H9 (cell line): ENCODE measurements at regions not wholly inside any gene's neighbourhood (a gene's known extent, or its start where the extent isn't known, plus 50 kb on each side); places are given as distances from the start of the nearest gene placed in this dataset.

Source experiments
- DNase-seq: peaks from one replicate; pipeline ENCODE4 v3.0.0-alpha.2; 2017
- H2AFZ ChIP-seq: one replicate; pipeline ENCODE4 v1.6.1; 2013; ENCODE audit warnings: mild to moderate bottlenecking, low read length, control low read depth, moderate library complexity
- H2AK5ac ChIP-seq: 2 replicates; pipeline ENCODE4 v1.6.1; 2013; ENCODE audit warnings: low read length, control low read depth, mixed read lengths; ENCODE audit not compliant: insufficient read length
- H2BK120ac ChIP-seq: one replicate; pipeline ENCODE4 v1.6.1; 2013; ENCODE audit warnings: low read depth, mild to moderate bottlenecking, low read length, control low read depth, inconsistent platforms; ENCODE audit not compliant: poor library complexity, severe bottlenecking
- H2BK12ac ChIP-seq: 2 replicates; pipeline ENCODE4 v1.6.1; 2013; ENCODE audit warnings: low read length, control low read depth, mixed read lengths, low read depth; ENCODE audit not compliant: insufficient read length
- H2BK15ac ChIP-seq: 2 replicates; pipeline ENCODE4 v1.6.1; 2013; ENCODE audit warnings: low read depth, low read length, control low read depth
- H2BK20ac ChIP-seq: one replicate; pipeline ENCODE4 v1.6.1; 2013; ENCODE audit warnings: low read depth, mild to moderate bottlenecking, low read length, control low read depth, inconsistent platforms; ENCODE audit not compliant: poor library complexity, severe bottlenecking
- H2BK5ac ChIP-seq: 2 replicates; pipeline ENCODE4 v1.6.1; 2013; ENCODE audit warnings: low read length, control low read depth, mixed read lengths; ENCODE audit not compliant: insufficient read length
- H3K14ac ChIP-seq: 2 replicates; pipeline ENCODE4 v1.6.1; 2013; ENCODE audit warnings: low read length, control low read depth; ENCODE audit not compliant: insufficient read depth
- H3K18ac ChIP-seq: 2 replicates; pipeline ENCODE4 v1.6.1; 2013; ENCODE audit warnings: low read depth, mild to moderate bottlenecking, mixed read lengths, low read length, control low read depth; ENCODE audit not compliant: insufficient read length
- H3K23ac ChIP-seq: 2 replicates; pipeline ENCODE4 v1.6.1; 2013; ENCODE audit warnings: low read length, control low read depth, mixed read lengths, low read depth; ENCODE audit not compliant: insufficient read length
- H3K23me2 ChIP-seq: 2 replicates; pipeline ENCODE4 v1.6.1; 2013; ENCODE audit warnings: low read depth, mild to moderate bottlenecking, mixed read lengths, low read length, control low read depth; ENCODE audit not compliant: insufficient read length, poor library complexity, severe bottlenecking
- H3K27ac ChIP-seq: 2 replicates; pipeline ENCODE4 v1.5.1; 2013; ENCODE audit warnings: low read length, control low read depth, mixed read lengths, low read depth; ENCODE audit not compliant: insufficient read length
- H3K27me3 ChIP-seq: 2 replicates; pipeline ENCODE4 v1.6.1; 2013; ENCODE audit warnings: low read length, control low read depth, inconsistent platforms; ENCODE audit not compliant: insufficient read depth
- H3K4ac ChIP-seq: 2 replicates; pipeline ENCODE4 v1.6.1; 2013; ENCODE audit warnings: low read depth, mild to moderate bottlenecking, control low read depth, inconsistent platforms, low read length, moderate library complexity
- H3K4me1 ChIP-seq: 2 replicates; pipeline ENCODE4 v1.6.1; 2013; ENCODE audit warnings: low read length, control low read depth, inconsistent platforms; ENCODE audit not compliant: insufficient read depth
- H3K4me2 ChIP-seq: 2 replicates; pipeline ENCODE4 v1.6.1; 2013; ENCODE audit warnings: low read length, control low read depth, mixed read lengths; ENCODE audit not compliant: insufficient read length, insufficient read depth
- H3K56ac ChIP-seq: 2 replicates; pipeline ENCODE4 v1.6.1; 2013; ENCODE audit warnings: low read depth, mild to moderate bottlenecking, mixed read lengths, low read length, control low read depth; ENCODE audit not compliant: insufficient read length
- H3K79me1 ChIP-seq: 2 replicates; pipeline ENCODE4 v1.6.1; 2013; ENCODE audit warnings: low read depth, mild to moderate bottlenecking, moderate library complexity, low read length, control low read depth, inconsistent platforms; ENCODE audit not compliant: insufficient read depth, poor library complexity, severe bottlenecking
- H3K79me2 ChIP-seq: 2 replicates; pipeline ENCODE4 v1.6.1; 2013; ENCODE audit warnings: low read length, control low read depth, inconsistent platforms; ENCODE audit not compliant: insufficient read depth
- H3K9ac ChIP-seq: 2 replicates; pipeline ENCODE4 v1.6.1; 2013; ENCODE audit warnings: low read length, control low read depth, mixed read lengths; ENCODE audit not compliant: insufficient read length; ENCODE audit errors: extremely low read depth
- H3K9me3 ChIP-seq: one replicate; pipeline ENCODE4 v1.6.1; 2013; ENCODE audit warnings: low read depth, low read length, inconsistent platforms; ENCODE audit not compliant: control insufficient read depth
- H3T11ph ChIP-seq: one replicate; pipeline ENCODE4 v1.6.1; 2013; ENCODE audit warnings: mild to moderate bottlenecking, low read length, control low read depth, inconsistent platforms
- H4K20me1 ChIP-seq: one replicate; pipeline ENCODE4 v1.6.1; 2013; ENCODE audit not compliant: control insufficient read depth, insufficient read length, insufficient read depth
- H4K5ac ChIP-seq: 2 replicates; pipeline ENCODE4 v1.6.1; 2013; ENCODE audit warnings: low read depth, mild to moderate bottlenecking, mixed read lengths, low read length, control low read depth; ENCODE audit not compliant: insufficient read length
- H4K8ac ChIP-seq: replicated peaks from 2 replicates; pipeline ENCODE4 v1.6.1; 2013; ENCODE audit warnings: low read length, control low read depth, mixed read lengths, low read depth; ENCODE audit not compliant: insufficient read length
- H4K91ac ChIP-seq: 2 replicates; pipeline ENCODE4 v1.6.1; 2013; ENCODE audit warnings: low read depth, mild to moderate bottlenecking, moderate library complexity, mixed read lengths, low read length, control low read depth; ENCODE audit not compliant: insufficient read length
- H3K27ac Mint-ChIP-seq, 3 experiments: 2 replicates in 2 of 3; 3 replicates in 1 of 3; pipeline ENCODE4 v1.8.0; 2020 to 2021; ENCODE audit warnings: mixed read lengths in 3 of 3, mild to moderate bottlenecking in 1 of 3, moderate library complexity in 1 of 3
- H3K27me3 Mint-ChIP-seq: 2 replicates; pipeline ENCODE4 v1.8.0; 2021; ENCODE audit warnings: low read depth, mild to moderate bottlenecking, moderate library complexity, mixed read lengths
- H3K36me3 Mint-ChIP-seq, 3 experiments: 2 replicates in 2 of 3; 3 replicates in 1 of 3; pipeline ENCODE4 v1.8.0; 2020 to 2021; ENCODE audit warnings: low read depth in 3 of 3, mixed read lengths in 3 of 3; ENCODE audit not compliant: insufficient read depth in 1 of 3
- H3K4me1 Mint-ChIP-seq, 2 experiments: 2 replicates each; pipeline ENCODE4 v1.8.0; 2020; ENCODE audit warnings: mixed read lengths in 2 of 2
- H3K4me3 Mint-ChIP-seq, 2 experiments: 2 replicates in 1 of 2; 3 replicates in 1 of 2; pipeline ENCODE4 v1.8.0; 2020 to 2021; ENCODE audit warnings: mild to moderate bottlenecking in 2 of 2, mixed read lengths in 2 of 2, moderate library complexity in 1 of 2
- H3K9me3 Mint-ChIP-seq, 2 experiments: 2 replicates in 1 of 2; 3 replicates in 1 of 2; pipeline ENCODE4 v1.8.0; 2020; ENCODE audit warnings: mild to moderate bottlenecking in 2 of 2, mixed read lengths in 2 of 2, moderate library complexity in 1 of 2
- WGBS: extraction: QIAGEN DNeasy Blood & Tissue Kit; methylation state at CpG from one replicate; pipeline ENCODE4 v1.1.7; 2013; ENCODE audit warnings: missing lambda C conversion rate, low lambda C conversion rate, mixed read lengths; ENCODE audit not compliant: insufficient read length; ENCODE audit errors: extremely low coverage; 5-methylcytosine and 5-hydroxymethylcytosine counted together
- TF ChIP-seq, protein P1 (sequence below): fragments of 200-600 bp; sonication (generic); conservative IDR thresholded peaks from 3 replicates; pipeline ENCODE4 v1.8.0; 2021; ENCODE audit warnings: antibody characterized with exemption, mild to moderate bottlenecking

DNA sequence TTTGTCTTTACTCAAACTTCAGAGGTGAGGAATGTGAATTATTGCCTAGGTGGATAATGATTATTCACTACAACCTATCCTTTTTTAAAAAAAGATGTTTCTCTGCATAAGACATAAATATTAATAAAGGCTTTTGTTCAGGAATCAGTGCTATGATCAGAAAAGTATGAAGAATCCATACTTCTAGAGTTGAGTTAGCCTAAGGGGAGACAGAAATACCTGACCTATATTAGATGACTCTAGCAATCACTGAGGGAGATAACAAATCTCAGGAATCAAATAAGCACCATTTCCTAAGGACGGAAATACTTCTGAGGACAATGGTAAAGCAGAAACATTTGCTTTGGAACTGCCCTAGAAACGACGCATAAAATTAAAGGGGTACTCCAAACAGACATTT is 763.8 kb downstream of the GBE1 start:
- no peak overlapping the region for H4K91ac ChIP-seq
- no peak overlapping the region for H2AK5ac ChIP-seq
- H4K8ac ChIP-seq, result no peak overlapping the region
- no peak overlapping the region for H3K27ac ChIP-seq
- no peak overlapping the region for H2BK12ac ChIP-seq
- no peaks in the 10 kb centered on the region for H3K79me2 ChIP-seq
- no peak overlapping the region for H3K23ac ChIP-seq
- no peak overlapping the region for H3T11ph ChIP-seq
- no peaks in the 10 kb centered on the region for H3K9me3 ChIP-seq
- H3K4me1 ChIP-seq, result no peaks in the 10 kb centered on the region
- DNase-seq, result no peak
- no peak overlapping the region for H3K4me2 ChIP-seq
- H2BK15ac ChIP-seq, result no peak overlapping the region
- Mint-ChIP-seq H3K4me3 (no peak overlapping the region), H3K27ac (no peak overlapping the region), H3K9me3 (no peaks in the 10 kb centered on the region), H3K4me1 (no peaks in the 10 kb centered on the region), H3K27me3 (no peaks in the 10 kb centered on the region), H3K36me3 (no peaks in the 10 kb centered on the region)
- H2BK5ac ChIP-seq, result no peak overlapping the region
- H3K56ac ChIP-seq, result no peak overlapping the region
- TF ChIP-seq, protein P1, sequence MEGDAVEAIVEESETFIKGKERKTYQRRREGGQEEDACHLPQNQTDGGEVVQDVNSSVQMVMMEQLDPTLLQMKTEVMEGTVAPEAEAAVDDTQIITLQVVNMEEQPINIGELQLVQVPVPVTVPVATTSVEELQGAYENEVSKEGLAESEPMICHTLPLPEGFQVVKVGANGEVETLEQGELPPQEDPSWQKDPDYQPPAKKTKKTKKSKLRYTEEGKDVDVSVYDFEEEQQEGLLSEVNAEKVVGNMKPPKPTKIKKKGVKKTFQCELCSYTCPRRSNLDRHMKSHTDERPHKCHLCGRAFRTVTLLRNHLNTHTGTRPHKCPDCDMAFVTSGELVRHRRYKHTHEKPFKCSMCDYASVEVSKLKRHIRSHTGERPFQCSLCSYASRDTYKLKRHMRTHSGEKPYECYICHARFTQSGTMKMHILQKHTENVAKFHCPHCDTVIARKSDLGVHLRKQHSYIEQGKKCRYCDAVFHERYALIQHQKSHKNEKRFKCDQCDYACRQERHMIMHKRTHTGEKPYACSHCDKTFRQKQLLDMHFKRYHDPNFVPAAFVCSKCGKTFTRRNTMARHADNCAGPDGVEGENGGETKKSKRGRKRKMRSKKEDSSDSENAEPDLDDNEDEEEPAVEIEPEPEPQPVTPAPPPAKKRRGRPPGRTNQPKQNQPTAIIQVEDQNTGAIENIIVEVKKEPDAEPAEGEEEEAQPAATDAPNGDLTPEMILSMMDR, result no peak
- WGBS, result no CpG with 5 or more reads among the region's 3 CpGs
- no peaks in the 10 kb centered on the region for H3K79me1 ChIP-seq
- H3K9ac ChIP-seq, result no peak overlapping the region
- no peak overlapping the region for H3K4ac ChIP-seq
- H2AFZ ChIP-seq, result no peak overlapping the region
- no peak overlapping the region for H2BK20ac ChIP-seq
- no peak overlapping the region for H3K14ac ChIP-seq
- no peaks in the 10 kb centered on the region for H4K20me1 ChIP-seq
- H4K5ac ChIP-seq, result no peak overlapping the region
- H3K18ac ChIP-seq, result no peak overlapping the region
- no peaks in the 10 kb centered on the region for H3K23me2 ChIP-seq
- H2BK120ac ChIP-seq, result no peak overlapping the region
- H3K27me3 ChIP-seq, result no peaks in the 10 kb centered on the region
